Upper lobe of left lung (tissue), 4 donors: ENCODE measurements at regions not wholly inside any gene's neighbourhood (a gene's known extent, or its start where the extent isn't known, plus 50 kb on each side); places are given as distances from the start of the nearest gene placed in this dataset.

Source experiments
- CTCF ChIP-seq, 6 experiments: fragments of 450-650 bp in 4 of 6; fragments of 200-600 bp in 2 of 6; sonication (generic) in 2 of 6; IDR thresholded peaks; one replicate each; pipeline ENCODE4 v1.5.1; 2016 to 2019; ENCODE audit warnings: antibody characterized with exemption in 6 of 6
- EP300 ChIP-seq, 4 donors: sonication (generic); formaldehyde crosslinking; IDR thresholded peaks; one replicate each; pipeline ENCODE4 v1.5.1; 2017; ENCODE audit warnings: antibody characterized with exemption in 4 of 4, control low read depth in 2 of 4
- POLR2A ChIP-seq, 4 donors: fragments of 450-650 bp; IDR thresholded peaks; one replicate each; pipeline ENCODE4 v1.5.1; 2016 to 2017; ENCODE audit warnings: antibody characterized with exemption in 4 of 4, mild to moderate bottlenecking in 2 of 4
- POLR2AphosphoS5 ChIP-seq, 2 donors: sonication (generic); formaldehyde crosslinking; IDR thresholded peaks; one replicate each; pipeline ENCODE4 v1.5.1; 2017; ENCODE audit warnings: antibody characterized with exemption in 2 of 2

DNA sequence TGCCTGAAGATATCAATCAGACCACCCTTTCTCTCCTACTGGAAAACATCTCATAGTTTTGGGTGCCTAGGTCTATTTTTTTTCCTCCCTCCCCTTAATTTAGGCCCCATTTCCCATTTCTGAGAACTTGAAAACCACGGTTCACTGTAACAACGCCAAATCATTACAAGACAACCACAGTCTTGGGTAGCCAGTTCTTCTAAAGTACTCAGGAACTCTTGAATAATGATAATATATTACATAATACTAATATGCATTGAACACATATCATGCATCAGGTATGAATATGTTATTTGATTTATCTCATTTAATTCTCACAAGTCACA lies 185.1 kb upstream of the ADO start:
- TF ChIP-seq CTCF (IDR thresholded peaks at IDR 0.05) (no peak), POLR2A (IDR thresholded peaks at IDR 0.05) (no peak), EP300 (IDR thresholded peaks at IDR 0.05) (no peak), POLR2AphosphoS5 (IDR thresholded peaks at IDR 0.05) (no peak)
